Kidney tubule cell (primary cell): ENCODE measurements at regions not wholly inside any gene's neighbourhood (a gene's known extent, or its start where the extent isn't known, plus 50 kb on each side); places are given as distances from the start of the nearest gene placed in this dataset.
"Not testable (repeated sequence)": the region's sequence is repeated elsewhere in the genome, so short reads cannot be mapped to it uniquely, and the experiment has no call there.

Source experiments
- DNase-seq: peaks from one replicate; pipeline ENCODE4 v3.0.0-alpha.2; 2018; ENCODE audit warnings: low spot score

DNA sequence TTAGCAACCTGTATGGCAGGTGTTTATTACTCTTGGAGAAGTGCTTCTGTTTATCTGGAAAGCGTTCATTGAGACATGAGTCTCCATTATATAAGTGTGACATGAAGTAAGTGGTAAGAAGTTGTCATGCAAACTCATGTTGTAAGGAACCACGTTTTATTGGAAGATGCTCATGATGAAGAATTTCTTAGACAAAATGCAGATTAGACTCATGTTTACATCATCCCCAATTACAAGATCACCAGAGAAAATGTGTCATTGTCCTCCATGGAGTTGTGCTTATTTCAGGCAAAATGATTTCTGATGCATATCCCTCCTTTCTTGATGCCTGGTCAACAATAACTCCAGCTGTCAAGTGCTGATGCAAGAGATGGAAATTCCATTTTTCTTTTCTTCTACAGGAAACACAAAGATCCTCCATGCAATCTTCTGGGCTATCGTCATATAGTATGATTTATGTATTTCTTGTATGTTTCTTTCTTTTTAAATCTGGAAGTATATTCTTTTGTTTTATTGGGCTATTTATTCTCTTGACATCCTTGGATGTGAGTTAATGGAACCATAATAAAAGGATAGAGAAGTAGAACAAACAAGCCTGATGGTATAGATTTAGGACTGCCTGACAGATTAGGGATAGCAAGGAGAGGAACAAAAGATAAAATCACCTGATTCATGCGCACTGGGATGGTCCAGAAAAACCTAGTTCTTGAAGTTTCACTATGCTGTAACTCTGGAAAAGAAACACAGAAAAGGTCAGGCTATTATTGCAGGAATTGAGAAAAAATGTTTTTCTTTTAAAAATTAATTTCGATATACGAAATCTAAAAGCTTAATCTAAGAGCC lies 50.7 kb upstream of the DIAPH3 start:
- no peak for DNase-seq

DNA sequence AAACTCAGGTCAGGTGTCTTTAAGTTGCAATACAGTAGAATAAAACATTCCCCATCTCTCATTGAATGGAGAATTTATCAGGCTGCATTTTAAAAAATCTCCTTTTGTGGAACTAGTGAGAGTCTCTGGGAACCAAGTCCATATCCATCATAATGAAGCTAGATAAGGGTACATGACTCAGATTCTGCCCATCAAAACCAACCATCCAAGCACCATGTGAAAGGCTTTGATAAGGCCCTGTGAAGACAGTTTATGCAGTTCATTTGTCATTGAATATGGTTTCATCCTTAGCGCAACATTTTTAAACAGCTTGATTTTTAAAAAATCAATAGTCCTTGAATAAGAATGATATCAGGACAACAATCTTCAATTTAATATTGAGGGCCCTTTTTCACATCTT lies 56.3 kb upstream of the DIAPH3 start:
- no peak for DNase-seq

DNA sequence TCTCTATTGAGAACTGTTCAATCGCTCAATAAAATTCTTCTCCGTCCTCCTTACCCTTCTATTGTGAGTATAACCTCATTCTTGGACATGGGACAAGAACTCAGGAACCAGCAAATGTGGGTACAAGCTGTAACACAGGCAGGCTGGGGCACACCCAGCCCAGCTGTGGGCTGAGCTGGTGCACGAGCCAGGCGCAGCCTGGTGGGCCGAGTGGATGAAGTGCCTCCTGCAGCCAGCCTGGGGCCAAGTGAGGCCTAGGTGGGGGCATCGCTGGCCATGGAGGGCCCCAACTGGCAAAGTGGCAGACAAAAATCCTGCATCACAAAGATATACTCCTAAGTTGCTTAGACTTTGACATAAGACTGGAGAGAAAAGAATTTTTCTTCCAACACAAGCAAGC lies 57.9 kb upstream of the DIAPH3 start:
- no peak for DNase-seq

DNA sequence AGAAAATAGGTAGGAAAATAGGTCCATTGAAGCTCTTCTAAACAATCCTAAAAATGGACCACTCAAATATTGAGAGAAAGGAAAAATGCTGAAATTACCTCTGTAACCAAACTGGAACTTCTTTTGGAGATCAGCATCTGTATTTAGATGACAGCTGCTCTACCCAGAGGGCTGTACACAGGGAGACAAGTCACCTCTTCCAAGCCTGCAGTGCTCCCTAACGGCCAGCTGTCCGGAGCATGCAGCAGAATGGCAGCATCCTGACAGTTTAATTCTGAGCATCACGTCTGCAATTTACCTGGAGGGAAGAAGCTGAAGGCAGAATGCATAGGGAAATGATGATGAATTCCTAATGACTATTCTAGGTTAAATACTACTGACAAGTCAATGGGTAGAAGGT lies 62.8 kb upstream of the DIAPH3 start:
- peak; percentile 42 for DNase-seq

DNA sequence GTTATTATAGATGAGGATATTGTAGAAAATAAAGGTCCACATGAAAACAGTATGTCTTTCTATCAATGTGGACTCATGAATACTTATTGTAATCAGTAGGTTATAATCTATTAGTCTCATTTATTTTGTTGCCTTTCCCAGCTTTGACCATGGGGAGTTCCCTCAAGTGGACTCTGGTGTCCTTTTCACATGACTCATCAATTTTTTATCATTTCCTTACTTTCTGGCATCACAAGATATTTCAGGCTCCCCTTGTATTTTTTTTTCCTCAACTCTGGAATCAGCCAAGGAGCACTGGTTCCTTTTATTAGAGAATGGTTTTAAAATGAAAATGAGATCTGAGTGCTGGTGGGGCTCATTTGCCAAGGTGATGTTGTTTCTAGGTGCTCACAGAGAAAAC lies 63.4 kb upstream of the DIAPH3 start:
- DNase-seq, result no peak

DNA sequence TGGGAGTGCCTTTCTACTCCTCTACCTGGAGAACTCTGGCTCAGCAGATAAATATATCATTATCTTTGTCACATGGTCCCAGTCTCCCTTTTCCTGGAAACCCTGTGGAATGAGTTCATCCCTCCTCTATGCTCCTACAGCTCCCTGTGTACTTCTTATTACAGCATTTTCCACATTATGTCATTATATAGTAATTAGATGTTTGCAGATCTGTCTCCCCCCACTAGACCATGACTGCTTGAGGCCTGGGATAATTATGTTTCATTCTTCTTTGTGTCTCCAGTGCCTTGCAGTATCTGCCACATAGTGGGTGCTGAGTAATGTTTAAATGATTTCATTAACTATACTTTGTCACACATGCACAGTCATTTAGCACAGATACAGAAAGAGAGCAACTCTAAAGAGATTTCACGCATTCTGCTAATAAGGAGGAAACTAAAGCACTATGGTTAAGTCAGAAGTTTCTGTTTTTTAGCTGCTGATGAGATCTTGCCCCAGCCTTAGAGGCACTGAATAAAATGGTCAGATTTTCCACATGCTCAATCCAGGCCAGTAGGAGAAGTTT lies 66.1 kb upstream of the DIAPH3 start:
- DNase-seq, result peak; percentile 89

DNA sequence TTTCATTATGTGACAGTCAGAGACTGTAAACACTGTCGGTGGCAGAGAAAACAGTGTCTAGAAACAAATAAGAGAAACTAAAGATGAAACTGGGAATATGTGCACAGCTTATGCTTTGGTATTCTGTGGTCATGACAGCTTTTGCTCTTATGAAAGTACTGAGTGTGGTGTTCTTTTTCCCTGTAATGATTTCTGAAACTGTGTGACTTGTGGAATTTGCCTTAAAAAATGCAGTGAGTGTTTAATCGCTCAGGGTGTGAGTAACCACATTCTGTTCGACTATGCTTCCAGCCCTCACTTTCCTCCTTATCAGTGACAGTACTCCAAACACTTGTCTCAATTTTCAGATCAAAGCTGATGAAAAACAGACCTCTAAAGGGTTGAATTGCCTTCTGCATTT lies 66.9 kb upstream of the DIAPH3 start:
- DNase-seq, result peak; percentile 79

DNA sequence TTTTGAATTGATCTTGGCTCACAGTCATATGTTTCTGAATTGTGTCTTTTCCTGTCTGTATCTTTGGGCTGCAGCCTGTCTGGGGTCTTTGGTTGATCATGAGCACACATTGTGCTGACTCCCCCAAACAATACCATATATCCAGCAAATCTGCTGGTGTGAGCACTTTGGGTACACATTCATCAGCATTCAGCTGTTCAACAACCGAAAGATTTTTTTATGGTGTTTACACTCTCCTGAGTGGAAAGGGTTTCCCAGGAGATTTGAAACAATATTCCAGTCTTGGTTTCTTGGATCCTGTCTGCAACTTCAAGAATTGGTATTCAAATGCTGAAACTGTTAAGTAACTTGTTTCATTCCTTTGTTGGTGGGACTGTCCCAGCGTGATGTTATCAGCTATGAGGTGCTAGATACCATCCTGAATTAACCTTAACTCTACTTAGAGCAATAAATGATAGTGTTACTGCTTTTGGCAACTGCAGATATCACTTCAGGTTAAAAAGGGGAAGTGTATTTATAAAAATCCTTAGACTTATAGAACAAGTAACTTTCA lies 78.4 kb upstream of the DIAPH3 start:
- no peak for DNase-seq

DNA sequence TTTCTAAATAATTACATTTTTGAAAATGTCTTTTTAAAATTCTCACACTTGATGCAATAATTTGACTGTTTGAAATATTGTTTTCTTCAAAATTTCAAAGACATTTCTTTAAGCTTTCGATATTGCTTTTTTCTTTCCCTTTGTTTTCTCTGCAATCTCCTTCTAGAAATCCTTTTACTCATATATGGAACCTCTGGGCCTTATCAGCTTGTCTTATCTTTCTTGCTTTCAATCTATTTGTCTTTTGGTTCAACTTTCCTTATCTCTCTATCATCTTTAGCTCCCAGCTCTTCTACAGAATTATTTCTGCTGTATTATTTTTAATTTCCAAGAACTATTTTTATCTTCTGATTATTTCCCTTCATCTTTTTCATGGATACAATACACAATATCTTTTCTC lies 80.7 kb upstream of the DIAPH3 start:
- DNase-seq, result no peak

DNA sequence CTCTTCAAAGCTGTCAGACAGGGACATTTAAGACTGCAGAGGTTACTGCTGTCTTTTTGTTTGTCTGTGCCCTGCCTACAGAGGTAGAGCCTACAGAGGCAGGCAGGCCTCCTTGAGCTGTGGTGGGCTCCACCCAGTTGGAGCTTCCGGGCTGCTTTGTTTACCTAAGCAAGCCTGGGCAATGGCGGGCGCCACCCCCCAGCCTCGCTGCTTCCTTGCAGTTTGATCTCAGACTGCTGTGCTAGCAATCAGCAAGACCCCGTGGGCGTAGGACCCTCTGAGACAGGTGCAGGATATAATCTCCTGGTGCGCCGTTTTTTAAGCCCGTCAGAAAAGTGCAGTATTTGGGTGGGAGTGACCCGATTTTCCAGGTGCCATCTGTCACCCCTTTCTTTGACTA lies 87.7 kb upstream of the DIAPH3 start:
- not testable (repeated sequence) for DNase-seq

DNA sequence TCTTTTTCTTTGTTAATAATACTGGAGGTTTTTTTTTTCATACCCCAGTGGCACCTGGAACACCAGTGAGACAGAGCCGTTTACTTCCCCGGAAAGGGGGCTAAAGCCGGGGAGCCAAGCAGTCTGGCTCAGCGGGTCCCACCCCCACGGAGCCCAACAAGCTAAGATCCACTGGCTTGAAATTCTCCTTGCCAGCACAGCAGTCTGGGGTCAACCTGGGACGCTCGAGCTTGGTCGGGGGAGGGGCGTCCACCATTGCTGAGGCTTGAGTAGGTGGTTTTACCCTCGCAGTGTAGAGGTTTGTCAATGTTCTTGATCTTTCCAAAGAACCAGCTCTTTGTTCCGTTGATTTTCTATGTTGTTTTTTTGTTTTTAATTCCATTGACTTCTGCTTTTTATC lies 94.6 kb upstream of the DIAPH3 start:
- DNase-seq, result no peak

DNA sequence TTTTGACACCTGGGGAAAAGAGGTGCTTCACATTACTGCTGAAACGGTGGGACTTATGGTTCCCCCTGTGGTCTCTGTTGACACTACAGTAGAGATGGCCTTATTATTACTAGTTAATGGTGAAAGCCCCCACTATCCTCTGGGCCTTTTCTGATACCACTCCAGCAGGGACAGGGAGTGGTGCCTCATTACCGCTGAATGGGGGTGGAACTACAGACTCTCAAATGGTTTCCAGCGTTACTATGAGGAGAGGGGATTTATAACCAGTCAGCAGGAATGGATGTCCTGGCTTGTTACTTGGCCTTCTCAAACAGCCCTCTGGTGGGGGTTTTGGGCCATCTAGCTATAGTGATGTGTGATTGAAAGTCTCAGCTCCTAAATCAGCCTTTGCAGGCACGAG lies 96.7 kb upstream of the DIAPH3 start:
- DNase-seq, result no peak

DNA sequence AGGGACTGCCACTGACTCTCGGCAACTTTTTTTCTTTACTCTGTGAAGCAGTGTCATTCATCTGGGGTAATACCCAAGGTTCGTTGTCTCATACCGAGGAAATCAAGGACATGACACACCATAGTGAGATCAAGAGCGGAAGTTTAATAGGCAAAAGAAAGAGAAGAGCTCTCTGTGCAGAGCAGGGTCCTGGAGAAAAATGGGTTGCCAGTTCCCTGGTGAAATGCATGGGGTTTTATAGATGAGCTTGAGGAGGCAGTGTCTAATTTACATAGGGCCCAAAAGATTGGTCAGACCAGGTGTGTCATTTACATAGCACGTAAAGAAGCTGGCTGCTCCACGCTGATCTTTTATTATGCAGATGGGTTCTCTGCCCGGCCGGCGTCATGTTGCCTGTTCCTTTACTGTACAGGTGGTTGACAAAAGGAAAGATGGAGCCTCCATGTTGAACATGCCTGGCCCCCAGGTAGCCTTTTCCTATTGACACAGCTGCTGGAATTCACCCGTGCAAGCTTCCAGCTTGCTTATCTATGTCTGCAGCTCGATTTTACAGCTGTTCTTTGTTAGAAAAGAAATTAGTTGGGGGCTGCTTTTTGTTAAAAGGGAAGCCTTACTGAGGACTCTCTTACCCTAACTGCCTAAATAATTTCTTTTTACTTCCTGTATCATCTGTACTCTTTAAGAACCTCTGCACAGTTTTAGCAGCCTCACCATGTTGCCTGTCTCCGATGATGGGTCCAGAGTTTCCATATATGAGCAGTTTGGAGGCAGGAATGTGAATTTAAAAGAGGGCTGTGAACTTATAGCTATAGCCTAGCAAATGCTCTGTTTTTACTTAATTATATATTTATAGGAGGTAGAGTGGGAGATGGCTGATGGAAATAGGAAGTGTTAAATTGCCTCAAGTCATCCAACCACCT lies 98.0 kb upstream of the DIAPH3 start:
- DNase-seq, result no peak

DNA sequence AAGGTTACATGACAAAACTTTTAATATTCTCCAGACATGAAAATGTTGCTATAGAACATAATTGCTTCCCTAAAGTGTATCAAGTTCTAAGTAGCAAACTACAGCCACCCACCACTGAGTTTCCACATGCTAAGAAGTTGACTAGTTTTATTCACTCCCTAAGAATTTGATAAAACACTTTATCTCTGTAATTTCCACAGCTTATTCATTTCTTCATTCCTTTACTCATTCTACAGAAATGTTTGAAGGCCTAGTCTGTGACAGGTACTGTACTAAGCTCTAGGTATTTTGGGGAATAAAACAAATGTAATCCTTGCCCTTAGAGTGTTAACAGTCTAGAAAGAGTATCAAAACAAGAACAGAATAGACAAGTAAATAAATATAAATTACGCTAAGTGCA lies 101.8 kb upstream of the DIAPH3 start:
- no peak for DNase-seq

DNA sequence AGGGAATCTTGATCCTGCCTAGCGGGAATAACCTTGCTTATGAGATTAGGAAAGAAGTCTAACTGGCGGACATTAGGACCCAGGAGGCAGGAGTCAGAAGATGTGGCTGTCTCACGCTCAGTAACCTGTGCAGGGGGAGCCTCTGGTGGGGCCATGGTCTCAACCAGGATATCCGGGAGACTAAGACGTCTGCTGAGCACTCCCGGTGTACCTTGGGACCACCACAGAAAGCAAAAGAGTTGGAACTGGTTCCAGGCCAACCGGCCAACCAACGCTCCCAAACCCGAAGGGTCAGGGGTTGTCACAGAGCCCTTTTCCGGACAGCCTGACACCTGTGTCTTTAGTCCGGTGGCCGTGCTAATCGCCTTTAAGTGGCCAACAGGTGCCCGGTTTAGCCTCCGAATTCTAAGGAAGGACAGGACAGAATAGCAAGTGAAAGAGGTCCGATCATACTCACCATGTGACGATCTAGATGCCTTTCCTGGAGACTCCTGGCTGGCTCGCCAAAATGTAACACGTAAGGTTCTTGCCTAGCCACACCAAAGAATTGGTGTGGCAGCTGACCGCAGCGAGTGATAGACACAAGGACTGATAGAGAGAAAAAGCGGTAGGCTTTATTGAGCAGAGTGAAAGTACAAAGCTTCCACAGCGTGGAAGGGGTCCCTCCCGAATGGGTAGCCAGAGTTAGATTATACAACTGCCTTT lies 103.9 kb upstream of the DIAPH3 start:
- peak; percentile 45 for DNase-seq

DNA sequence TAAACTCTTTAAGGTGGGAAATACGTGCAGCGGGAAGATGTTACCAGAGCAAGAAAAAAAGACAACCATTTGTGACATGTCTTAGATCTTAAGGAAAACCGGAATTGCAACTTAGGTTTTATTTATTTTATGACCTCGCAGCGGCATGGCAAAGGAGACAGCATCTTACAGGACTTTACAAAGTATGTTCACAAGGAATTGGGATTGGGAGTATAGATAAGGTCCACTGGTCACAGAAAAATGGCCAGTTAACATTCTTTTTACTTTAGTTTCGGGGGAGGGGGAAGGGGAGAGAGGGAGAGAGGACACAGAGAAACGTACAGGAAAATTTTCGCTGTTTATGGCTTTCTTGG lies 104.5 kb upstream of the DIAPH3 start:
- DNase-seq, result no peak

DNA sequence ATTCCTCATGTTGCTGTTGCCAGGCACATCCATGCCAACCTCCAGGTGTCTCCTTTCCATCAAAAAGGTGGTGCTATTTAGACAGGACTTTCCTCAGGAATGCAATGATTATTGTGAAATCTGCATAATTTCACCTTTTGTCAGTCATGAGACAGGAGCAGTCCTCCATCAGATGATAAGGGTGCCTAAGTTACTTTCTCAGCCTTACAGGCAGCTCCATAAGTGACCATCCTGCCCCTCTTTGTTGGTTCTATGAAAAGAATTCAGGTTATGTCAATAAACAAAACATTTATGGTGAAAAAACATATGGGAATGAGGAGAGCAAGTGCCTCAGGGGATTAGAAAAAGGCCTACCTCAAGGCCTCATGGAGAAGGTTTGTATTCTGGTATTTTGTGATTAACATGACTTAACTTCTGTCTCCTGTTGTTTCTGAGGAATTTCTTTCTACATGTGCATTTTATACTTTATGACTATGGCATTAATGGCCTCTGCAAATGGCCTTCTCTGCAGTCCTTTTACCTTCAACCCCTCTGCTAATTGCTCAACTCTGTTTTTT lies 110.3 kb upstream of the DIAPH3 start:
- DNase-seq, result no peak

DNA sequence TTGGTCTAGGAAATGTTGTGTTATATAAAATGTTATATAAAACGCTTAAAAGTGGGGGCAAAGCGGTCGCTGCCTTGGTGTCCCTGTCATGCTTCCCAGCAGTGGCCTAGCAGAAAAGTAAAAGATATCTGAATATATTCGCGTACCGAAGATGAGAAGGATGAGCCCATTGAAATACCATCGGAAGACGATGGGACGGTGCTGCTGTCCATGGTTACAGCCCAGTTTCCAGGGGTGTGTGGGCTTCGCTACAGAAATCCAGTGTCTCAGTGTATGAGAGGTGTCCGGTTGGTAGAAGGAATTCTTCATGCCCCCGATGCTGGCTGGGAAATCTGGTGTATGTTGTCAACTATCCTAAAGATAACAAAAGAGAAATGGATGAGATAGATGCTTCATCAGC lies 110.9 kb upstream of the DIAPH3 start:
- DNase-seq, result no peak

DNA sequence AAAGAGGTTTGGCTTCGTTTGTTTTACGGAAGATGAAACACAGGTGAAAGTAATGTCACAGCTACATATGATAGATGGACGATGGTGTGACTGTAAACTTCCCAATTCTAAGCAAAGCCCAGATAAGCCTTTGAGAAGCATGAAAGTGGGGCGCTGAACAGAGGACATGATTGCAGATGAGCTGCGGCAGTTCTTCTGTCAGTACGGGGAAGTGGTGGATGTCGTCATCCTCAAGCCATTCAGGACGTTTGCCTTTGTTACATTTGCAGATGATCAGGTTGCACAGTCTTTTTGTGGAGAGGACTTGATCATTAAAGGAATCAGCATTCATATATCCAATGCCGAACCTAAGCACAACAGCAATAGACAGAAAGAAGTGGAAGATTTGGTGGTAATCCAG lies 111.5 kb upstream of the DIAPH3 start:
- DNase-seq, result no peak

DNA sequence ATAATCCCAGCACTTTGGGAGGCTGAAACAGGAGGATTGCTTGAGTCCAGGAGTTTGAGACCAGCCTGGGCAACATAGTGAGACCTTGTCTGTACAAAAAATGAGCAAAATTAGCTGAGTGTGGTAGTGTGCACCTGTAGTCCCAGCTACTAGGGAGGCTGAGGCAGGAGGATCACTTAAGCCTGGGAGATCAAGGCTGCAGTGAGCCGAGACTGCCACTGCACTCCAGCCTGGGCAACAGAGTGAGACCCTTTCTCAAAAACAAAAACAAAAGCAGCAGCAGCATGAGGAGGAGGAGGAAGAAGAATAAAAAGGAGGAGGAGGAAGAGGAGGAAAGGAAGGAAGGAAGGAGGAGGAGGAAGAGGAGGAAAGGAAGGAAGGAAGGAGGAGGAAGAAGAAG lies 116.5 kb upstream of the TDRD3 start:
- DNase-seq, result not testable (repeated sequence)

DNA sequence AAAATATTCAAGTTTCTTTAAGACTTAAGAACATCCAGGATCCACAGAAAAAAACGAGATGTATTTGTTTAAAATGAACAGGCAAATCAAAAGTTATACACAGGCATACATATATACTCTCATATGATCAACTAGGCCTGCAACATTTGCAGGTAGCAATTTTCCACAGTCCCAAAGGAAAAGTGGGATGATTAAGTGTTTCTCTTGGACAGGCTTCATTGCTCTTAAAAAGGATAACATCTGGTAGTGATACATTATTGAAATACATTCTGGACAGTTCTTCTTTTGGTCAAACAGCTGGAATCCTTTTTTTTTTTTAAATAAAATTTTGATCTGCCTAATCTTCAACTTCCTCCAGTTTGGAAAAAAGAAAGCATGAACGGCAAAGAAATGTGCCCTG lies 114.8 kb upstream of the TDRD3 start:
- no peak for DNase-seq

DNA sequence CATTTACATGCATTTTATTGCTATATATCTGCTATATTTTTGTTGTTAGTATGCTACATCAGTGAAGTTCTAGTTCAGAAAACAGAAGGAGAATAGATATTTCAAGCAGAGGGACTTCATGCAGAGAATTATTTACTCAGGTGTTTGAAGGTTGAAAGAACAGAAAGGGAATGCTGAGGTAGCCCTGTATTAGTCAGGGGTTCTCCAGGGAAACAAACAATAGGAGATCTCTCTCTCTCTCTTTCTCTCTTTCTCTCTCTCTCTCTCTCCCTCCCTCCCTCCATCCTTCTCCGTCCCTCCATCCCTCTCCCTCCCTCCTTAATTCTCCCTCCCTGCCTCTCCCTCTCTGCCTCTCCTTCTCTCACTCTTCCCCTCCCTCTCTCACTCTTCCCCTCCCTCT lies 114.3 kb upstream of the TDRD3 start:
- no peak for DNase-seq
